ENCODE measurements at regions not wholly inside any gene's neighbourhood (a gene's known extent, or its start where the extent isn't known, plus 50 kb on each side); places are given as distances from the start of the nearest gene placed in this dataset.
"Not testable (repeated sequence)": the region's sequence is repeated elsewhere in the genome, so short reads cannot be mapped to it uniquely, and the experiment has no call there.

GRCh38 chr1:95537176-95537575 lies 303.2 kb downstream of the RWDD3 start:
- no peaks in the 10 kb centered on the region for H4K20me1 ChIP-seq (replicated peaks; ENCODE audit: control insufficient read depth, extremely low read depth, insufficient read depth, low read length)
- DNase-seq (ENCODE audit: low read depth, low spot score) (no peak), FAIRE-seq (no peak)
- intact Hi-C loops (cut with micrococcal nuclease) = no loop called here
- H3K36me3 ChIP-seq (ENCODE audit: control insufficient read depth in 2 of 2, extremely low read depth in 1 of 2, insufficient read depth in 2 of 2, low read length in 2 of 2) = no peaks in the 10 kb centered on the region
- no peak overlapping the region for H3K27ac ChIP-seq (ENCODE audit: insufficient read depth, low read depth, low read length)
- POLR2A ChIA-PET = no interaction called here
- H3K4me1 ChIP-seq (ENCODE audit: control insufficient read depth, extremely low read depth, insufficient read depth, low read length) = no peaks in the 10 kb centered on the region
- H3K4me3 ChIP-seq (replicated peaks in 1 of 3; ENCODE audit: insufficient read depth in 1 of 3, low read depth in 1 of 3, low read length in 3 of 3) = no peak overlapping the region
- H3K79me2 ChIP-seq (ENCODE audit: control insufficient read depth, insufficient read depth, low read length) = no peaks in the 10 kb centered on the region
- no peak overlapping the region for H2AFZ ChIP-seq (ENCODE audit: low read depth, low read length)
- no peaks in the 10 kb centered on the region for H3K9me3 ChIP-seq (replicated peaks; ENCODE audit: control insufficient read depth, insufficient read depth, low read length)
- no peak overlapping the region for H3K4me2 ChIP-seq (ENCODE audit: insufficient read depth, low read length)
- CTCF ChIA-PET = no interaction called here
- H3K9me1 ChIP-seq (replicated peaks; ENCODE audit: control insufficient read depth, extremely low read depth, insufficient read depth, low read length) = no peaks in the 10 kb centered on the region
- no peaks in the 10 kb centered on the region for H3K27me3 ChIP-seq (ENCODE audit: control insufficient read depth in 2 of 2, insufficient read depth in 2 of 2, low read length in 2 of 2)
- dilution Hi-C loops (cut with MboI; ENCODE audit: extremely low pct_ligation_motif_present, low sequenced_read_pairs) = no loop called here
- no TSS peak for BruUV-seq (replicated peaks)
- no peak overlapping the region for H3K9ac ChIP-seq (replicated peaks; ENCODE audit: extremely low read depth, insufficient read depth, low read length)
- TF ChIP-seq MAX (IDR thresholded peaks at IDR 0.05; ENCODE audit: insufficient read depth, insufficient read length) (no peak), MYC (IDR thresholded peaks at IDR 0.05; ENCODE audit: low read depth, low read length) (no peak), EZH2 (IDR thresholded peaks at IDR 0.05; ENCODE audit: borderline replicate concordance, low read depth, low read length, severe bottlenecking) (no peak), GATA2 (IDR thresholded peaks at IDR 0.05; ENCODE audit: insufficient read depth, insufficient read length, low read depth, low read length) (no peak), FOS (IDR thresholded peaks at IDR 0.05; ENCODE audit: borderline replicate concordance, insufficient read depth, low read length) (no peak), JUN (IDR thresholded peaks at IDR 0.05; ENCODE audit: borderline replicate concordance, insufficient read depth, insufficient read length, low read depth) (no peak), POLR2AphosphoS5 (IDR thresholded peaks at IDR 0.05; ENCODE audit: insufficient read depth, low read depth, low read length) (no peak), POLR2A (IDR thresholded peaks at IDR 0.05; ENCODE audit: low read depth, low read length) (no peak)
- TF ChIP-seq, protein P1, sequence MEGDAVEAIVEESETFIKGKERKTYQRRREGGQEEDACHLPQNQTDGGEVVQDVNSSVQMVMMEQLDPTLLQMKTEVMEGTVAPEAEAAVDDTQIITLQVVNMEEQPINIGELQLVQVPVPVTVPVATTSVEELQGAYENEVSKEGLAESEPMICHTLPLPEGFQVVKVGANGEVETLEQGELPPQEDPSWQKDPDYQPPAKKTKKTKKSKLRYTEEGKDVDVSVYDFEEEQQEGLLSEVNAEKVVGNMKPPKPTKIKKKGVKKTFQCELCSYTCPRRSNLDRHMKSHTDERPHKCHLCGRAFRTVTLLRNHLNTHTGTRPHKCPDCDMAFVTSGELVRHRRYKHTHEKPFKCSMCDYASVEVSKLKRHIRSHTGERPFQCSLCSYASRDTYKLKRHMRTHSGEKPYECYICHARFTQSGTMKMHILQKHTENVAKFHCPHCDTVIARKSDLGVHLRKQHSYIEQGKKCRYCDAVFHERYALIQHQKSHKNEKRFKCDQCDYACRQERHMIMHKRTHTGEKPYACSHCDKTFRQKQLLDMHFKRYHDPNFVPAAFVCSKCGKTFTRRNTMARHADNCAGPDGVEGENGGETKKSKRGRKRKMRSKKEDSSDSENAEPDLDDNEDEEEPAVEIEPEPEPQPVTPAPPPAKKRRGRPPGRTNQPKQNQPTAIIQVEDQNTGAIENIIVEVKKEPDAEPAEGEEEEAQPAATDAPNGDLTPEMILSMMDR (IDR thresholded peaks at IDR 0.05; ENCODE audit: extremely low read depth in 1 of 2, insufficient read depth in 1 of 2, low read depth in 1 of 2, low read length in 2 of 2) = no peak

GRCh38 chr1:95538242-95538641 lies 304.2 kb downstream of the RWDD3 start:
- H3K27me3 ChIP-seq (ENCODE audit: control insufficient read depth in 2 of 2, insufficient read depth in 2 of 2, low read length in 2 of 2); H3K9me3 ChIP-seq (replicated peaks; ENCODE audit: control insufficient read depth, insufficient read depth, low read length); H4K20me1 ChIP-seq (replicated peaks; ENCODE audit: control insufficient read depth, extremely low read depth, insufficient read depth, low read length); H3K27ac ChIP-seq (ENCODE audit: insufficient read depth, low read depth, low read length); H3K79me2 ChIP-seq (ENCODE audit: control insufficient read depth, insufficient read depth, low read length); intact Hi-C loops (cut with micrococcal nuclease); FAIRE-seq; H3K4me3 ChIP-seq (replicated peaks in 1 of 3; ENCODE audit: insufficient read depth in 1 of 3, low read depth in 1 of 3, low read length in 3 of 3); dilution Hi-C loops (cut with MboI; ENCODE audit: extremely low pct_ligation_motif_present, low sequenced_read_pairs); H3K4me1 ChIP-seq (ENCODE audit: control insufficient read depth, extremely low read depth, insufficient read depth, low read length); H3K4me2 ChIP-seq (ENCODE audit: insufficient read depth, low read length); DNase-seq (ENCODE audit: low read depth, low spot score); H2AFZ ChIP-seq (ENCODE audit: low read depth, low read length); H3K9ac ChIP-seq (replicated peaks; ENCODE audit: extremely low read depth, insufficient read depth, low read length); POLR2A ChIA-PET; H3K36me3 ChIP-seq (ENCODE audit: control insufficient read depth in 2 of 2, extremely low read depth in 1 of 2, insufficient read depth in 2 of 2, low read length in 2 of 2); BruUV-seq (replicated peaks); H3K9me1 ChIP-seq (replicated peaks; ENCODE audit: control insufficient read depth, extremely low read depth, insufficient read depth, low read length); CTCF ChIA-PET: not testable (repeated sequence)

Data from endothelial cell of umbilical vein (primary cell).